ENCODE measurements at regions not wholly inside any gene's neighbourhood (a gene's known extent, or its start where the extent isn't known, plus 50 kb on each side); places are given as distances from the start of the nearest gene placed in this dataset.

GRCh38 chr18:54740136-54740846 lies 88.0 kb upstream of the RAB27B start:
- H3K27me3 ChIP-seq (ENCODE audit: control insufficient read depth, insufficient read depth, low read length) = no peaks in the 10 kb centered on the region
- no peaks in the 10 kb centered on the region for H3K36me3 ChIP-seq (ENCODE audit: control insufficient read depth, insufficient read depth, low read length)
- no peaks in the 10 kb centered on the region for H3K4me1 ChIP-seq (ENCODE audit: control insufficient read depth, insufficient read depth, low read length)
- H3K9me3 ChIP-seq (ENCODE audit: control insufficient read depth, low read depth, low read length) = no peaks in the 10 kb centered on the region
- no peak for DNase-seq
- H3K27ac ChIP-seq (ENCODE audit: low read length) = no peak overlapping the region
- no peak overlapping the region for H3K4me3 ChIP-seq (ENCODE audit: low read length)
- WGBS (ENCODE audit: insufficient coverage, low lambda C conversion rate) = no CpG with 5 or more reads among the region's 3 CpGs

GRCh38 chr18:54742120-54742519 lies 86.2 kb upstream of the RAB27B start:
- Histone ChIP-seq H3K4me1 (ENCODE audit: control insufficient read depth, insufficient read depth, low read length) (no peaks in the 10 kb centered on the region), H3K27ac (ENCODE audit: low read length) (no peak overlapping the region), H3K9me3 (ENCODE audit: control insufficient read depth, low read depth, low read length) (no peaks in the 10 kb centered on the region), H3K4me3 (ENCODE audit: low read length) (no peak overlapping the region), H3K27me3 (ENCODE audit: control insufficient read depth, insufficient read depth, low read length) (no peaks in the 10 kb centered on the region), H3K36me3 (ENCODE audit: control insufficient read depth, insufficient read depth, low read length) (no peaks in the 10 kb centered on the region)
- WGBS (ENCODE audit: insufficient coverage, low lambda C conversion rate) = 100% methylated on average over 1 of the region's 4 CpGs
- no peak for DNase-seq

DNA sequence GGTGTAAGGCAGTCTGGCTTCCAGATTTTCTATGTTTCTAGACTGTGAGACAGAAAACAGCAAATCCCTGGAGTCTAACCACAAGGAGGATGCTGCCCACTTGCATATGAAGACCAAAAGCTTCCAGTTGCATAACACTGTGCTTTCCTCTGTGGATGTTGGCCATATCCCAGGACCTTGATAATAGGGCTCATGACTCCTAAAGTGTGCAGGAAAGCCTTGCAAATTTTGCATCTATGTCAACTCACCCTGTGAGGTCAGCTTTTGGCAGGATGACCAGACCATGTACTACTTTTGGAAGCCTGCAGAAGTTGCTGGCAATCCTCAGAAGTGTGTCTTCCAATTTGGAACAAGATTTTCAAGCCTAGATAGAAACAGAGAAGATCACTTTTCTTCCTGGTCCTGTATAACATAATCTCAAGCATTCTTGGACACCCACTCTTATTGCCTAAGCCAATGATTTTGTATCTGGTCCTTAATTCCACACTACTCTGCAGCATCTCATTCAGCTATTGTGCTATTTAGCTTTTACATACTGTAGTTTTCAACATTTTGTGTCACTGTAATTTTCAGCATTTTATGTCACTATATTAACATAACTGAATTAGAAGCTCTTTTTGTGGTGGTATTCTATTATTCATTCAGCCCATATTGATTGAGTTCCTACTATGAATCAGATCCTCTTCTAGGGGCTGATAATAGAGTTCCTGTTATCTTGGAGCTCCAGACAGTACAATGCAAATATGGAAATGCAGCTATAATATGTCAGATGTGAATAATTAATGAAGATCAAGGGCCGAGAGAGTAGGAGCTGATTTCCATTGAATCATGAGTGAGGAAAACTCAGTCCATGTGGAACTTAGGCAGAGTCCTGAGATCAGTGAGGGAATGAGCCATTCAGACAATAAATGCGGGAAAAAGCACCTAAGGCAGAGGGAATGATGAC lies 85.3 kb upstream of the RAB27B start:
- no peak overlapping the region for H3K4me3 ChIP-seq (ENCODE audit: low read length)
- DNase-seq = peak; percentile 23 to 34
- H3K36me3 ChIP-seq (ENCODE audit: control insufficient read depth, insufficient read depth, low read length) = no peaks in the 10 kb centered on the region
- no CpG with 5 or more reads among the region's 2 CpGs for WGBS (ENCODE audit: insufficient coverage, low lambda C conversion rate)
- no peak overlapping the region for H3K27ac ChIP-seq (ENCODE audit: low read length)
- no peaks in the 10 kb centered on the region for H3K9me3 ChIP-seq (ENCODE audit: control insufficient read depth, low read depth, low read length)
- no peaks in the 10 kb centered on the region for H3K27me3 ChIP-seq (ENCODE audit: control insufficient read depth, insufficient read depth, low read length)
- H3K4me1 ChIP-seq (ENCODE audit: control insufficient read depth, insufficient read depth, low read length) = no peaks in the 10 kb centered on the region

GRCh38 chr18:54743605-54743995 lies 84.7 kb upstream of the RAB27B start:
- H3K27ac ChIP-seq (ENCODE audit: low read length) = no peak overlapping the region
- H3K4me1 ChIP-seq (ENCODE audit: control insufficient read depth, insufficient read depth, low read length) = no peaks in the 10 kb centered on the region
- WGBS (ENCODE audit: insufficient coverage, low lambda C conversion rate) = 86% methylated on average over 1 of the region's 4 CpGs
- H3K27me3 ChIP-seq (ENCODE audit: control insufficient read depth, insufficient read depth, low read length) = no peaks in the 10 kb centered on the region
- no peak overlapping the region for H3K4me3 ChIP-seq (ENCODE audit: low read length)
- no peaks in the 10 kb centered on the region for H3K36me3 ChIP-seq (ENCODE audit: control insufficient read depth, insufficient read depth, low read length)
- H3K9me3 ChIP-seq (ENCODE audit: control insufficient read depth, low read depth, low read length) = no peaks in the 10 kb centered on the region
- DNase-seq = no peak

GRCh38 chr18:54749291-54749690 lies 79.0 kb upstream of the RAB27B start:
- Histone ChIP-seq H3K27me3 (ENCODE audit: control insufficient read depth, insufficient read depth, low read length) (no peaks in the 10 kb centered on the region), H3K4me1 (ENCODE audit: control insufficient read depth, insufficient read depth, low read length) (peaks cover 9% of the 10 kb centered on the region), H3K4me3 (ENCODE audit: low read length) (no peak overlapping the region), H3K36me3 (ENCODE audit: control insufficient read depth, insufficient read depth, low read length) (no peaks in the 10 kb centered on the region), H3K27ac (ENCODE audit: low read length) (no peak overlapping the region), H3K9me3 (ENCODE audit: control insufficient read depth, low read depth, low read length) (no peaks in the 10 kb centered on the region)
- DNase-seq = no peak
- 100% methylated on average over 1 of the region's 3 CpGs for WGBS (ENCODE audit: insufficient coverage, low lambda C conversion rate)

DNA sequence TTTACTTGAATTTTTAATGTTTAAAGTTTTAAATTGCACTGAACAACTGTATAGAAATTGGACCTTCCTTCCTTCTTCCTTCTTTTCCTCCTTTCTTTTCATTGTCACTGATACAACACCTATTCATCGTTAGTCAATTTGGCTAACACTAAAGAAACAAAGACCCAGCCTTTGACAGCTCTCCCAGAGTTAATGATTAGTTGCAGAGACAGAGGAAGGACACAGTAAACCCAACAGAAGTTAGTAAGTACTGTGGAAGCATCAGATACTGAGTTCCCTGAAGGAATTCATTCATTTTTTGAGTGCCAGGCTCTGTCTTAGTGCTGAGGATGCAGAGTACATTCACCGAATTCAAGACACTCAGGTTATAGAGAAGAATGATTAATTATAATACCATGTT lies 77.9 kb upstream of the RAB27B start:
- DNase-seq = no peak
- Histone ChIP-seq H3K27ac (ENCODE audit: low read length) (no peak overlapping the region), H3K4me1 (ENCODE audit: control insufficient read depth, insufficient read depth, low read length) (peaks cover 9% of the 10 kb centered on the region)

GRCh38 chr18:54752185-54752584 lies 76.1 kb upstream of the RAB27B start:
- H3K4me3 ChIP-seq (ENCODE audit: low read length) = no peak overlapping the region
- peaks cover 9% of the 10 kb centered on the region for H3K4me1 ChIP-seq (ENCODE audit: control insufficient read depth, insufficient read depth, low read length)
- no peak overlapping the region for H3K27ac ChIP-seq (ENCODE audit: low read length)
- H3K36me3 ChIP-seq (ENCODE audit: control insufficient read depth, insufficient read depth, low read length) = no peaks in the 10 kb centered on the region
- DNase-seq = no peak
- no peaks in the 10 kb centered on the region for H3K9me3 ChIP-seq (ENCODE audit: control insufficient read depth, low read depth, low read length)
- H3K27me3 ChIP-seq (ENCODE audit: control insufficient read depth, insufficient read depth, low read length) = no peaks in the 10 kb centered on the region
- WGBS (ENCODE audit: insufficient coverage, low lambda C conversion rate) = 60% methylated on average over 1 of the region's 3 CpGs

More for the DNA sequence above, 77.9 kb upstream of the RAB27B start:
- WGBS (ENCODE audit: insufficient coverage, low lambda C conversion rate) = 17% methylated on average over 1 of the region's 2 CpGs
- no peak overlapping the region for H3K4me3 ChIP-seq (ENCODE audit: low read length)
- no peaks in the 10 kb centered on the region for H3K9me3 ChIP-seq (ENCODE audit: control insufficient read depth, low read depth, low read length)
- no peaks in the 10 kb centered on the region for H3K27me3 ChIP-seq (ENCODE audit: control insufficient read depth, insufficient read depth, low read length)
- H3K36me3 ChIP-seq (ENCODE audit: control insufficient read depth, insufficient read depth, low read length) = no peaks in the 10 kb centered on the region

- H3K4me1 ChIP-seq (ENCODE audit: control insufficient read depth, insufficient read depth, low read length) = peaks cover 6% of the 10 kb centered on the region
- H3K27me3 ChIP-seq (ENCODE audit: control insufficient read depth, insufficient read depth, low read length) = no peaks in the 10 kb centered on the region
- H3K9me3 ChIP-seq (ENCODE audit: control insufficient read depth, low read depth, low read length) = no peaks in the 10 kb centered on the region
These were observed 72.8 kb upstream of the RAB27B start for GRCh38 chr18:54755456-54755855.

DNA sequence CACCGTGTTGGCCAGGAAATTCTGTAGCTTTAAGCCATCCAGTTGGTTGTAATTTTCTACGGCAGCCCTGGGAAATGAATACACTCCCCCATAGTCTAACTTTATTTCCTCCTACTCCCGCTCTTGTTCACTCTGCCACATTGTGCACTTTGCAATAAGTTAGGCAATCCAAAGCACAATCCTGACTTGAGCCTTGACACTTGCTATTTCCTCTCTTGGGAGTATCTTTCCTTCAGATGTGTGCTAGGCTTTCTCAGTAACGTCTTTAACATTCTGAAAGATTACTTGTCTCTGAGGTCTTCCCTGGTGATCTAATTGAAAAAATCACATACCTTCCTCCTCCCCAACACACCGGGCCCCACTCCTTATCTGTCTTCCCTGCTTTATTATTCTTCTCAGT lies 65.9 kb upstream of the RAB27B start:
- H3K9me3 ChIP-seq (ENCODE audit: control insufficient read depth, low read depth, low read length) = no peaks in the 10 kb centered on the region
- no peak overlapping the region for H3K4me3 ChIP-seq (ENCODE audit: low read length)
- peak overlapping the region; percentile 34 for H3K27ac ChIP-seq (ENCODE audit: low read length)
- 8% methylated on average over 2 of the region's 5 CpGs for WGBS (ENCODE audit: insufficient coverage, low lambda C conversion rate)
- H3K4me1 ChIP-seq (ENCODE audit: control insufficient read depth, insufficient read depth, low read length) = peaks cover 19% of the 10 kb centered on the region
- no peaks in the 10 kb centered on the region for H3K36me3 ChIP-seq (ENCODE audit: control insufficient read depth, insufficient read depth, low read length)
- peak; percentile 21 to 74 for DNase-seq
- H3K27me3 ChIP-seq (ENCODE audit: control insufficient read depth, insufficient read depth, low read length) = no peaks in the 10 kb centered on the region

More at GRCh38 chr18:54755456-54755855, 72.8 kb upstream of the RAB27B start:
- Histone ChIP-seq H3K36me3 (ENCODE audit: control insufficient read depth, insufficient read depth, low read length) (no peaks in the 10 kb centered on the region), H3K27ac (ENCODE audit: low read length) (no peak overlapping the region), H3K4me3 (ENCODE audit: low read length) (no peak overlapping the region)
- DNase-seq = no peak

DNA sequence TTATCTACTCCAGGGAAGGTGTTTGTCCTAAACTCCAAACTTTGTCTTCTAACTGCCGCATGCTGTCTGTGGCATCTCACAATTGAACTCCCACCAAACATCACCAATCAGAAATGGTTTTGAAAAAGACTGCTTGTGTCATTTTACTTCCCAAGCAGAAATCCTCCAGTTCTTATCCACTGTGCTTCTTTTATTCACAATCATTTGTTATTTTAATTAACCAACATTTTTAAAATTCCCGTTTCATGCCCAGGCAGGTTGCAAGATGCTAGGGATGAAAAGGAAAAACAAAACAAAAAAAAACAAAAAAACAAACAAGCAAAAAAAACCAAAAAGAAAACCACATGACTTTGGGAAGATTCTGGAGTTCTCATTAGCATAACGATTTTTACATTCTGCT lies 63.5 kb upstream of the RAB27B start:
- Histone ChIP-seq H3K9me3 (ENCODE audit: control insufficient read depth, low read depth, low read length) (no peaks in the 10 kb centered on the region), H3K4me1 (ENCODE audit: control insufficient read depth, insufficient read depth, low read length) (peaks cover 27% of the 10 kb centered on the region), H3K27me3 (ENCODE audit: control insufficient read depth, insufficient read depth, low read length) (no peaks in the 10 kb centered on the region), H3K27ac (ENCODE audit: low read length) (no peak overlapping the region), H3K36me3 (ENCODE audit: control insufficient read depth, insufficient read depth, low read length) (no peaks in the 10 kb centered on the region), H3K4me3 (ENCODE audit: low read length) (no peak overlapping the region)
- no peak for DNase-seq
- 84% methylated on average over 2 of the region's 3 CpGs for WGBS (ENCODE audit: insufficient coverage, low lambda C conversion rate)
